ENCODE measurements at regions not wholly inside any gene's neighbourhood (a gene's known extent, or its start where the extent isn't known, plus 50 kb on each side); places are given as distances from the start of the nearest gene placed in this dataset.
"Not testable (repeated sequence)": the region's sequence is repeated elsewhere in the genome, so short reads cannot be mapped to it uniquely, and the experiment has no call there.

DNA sequence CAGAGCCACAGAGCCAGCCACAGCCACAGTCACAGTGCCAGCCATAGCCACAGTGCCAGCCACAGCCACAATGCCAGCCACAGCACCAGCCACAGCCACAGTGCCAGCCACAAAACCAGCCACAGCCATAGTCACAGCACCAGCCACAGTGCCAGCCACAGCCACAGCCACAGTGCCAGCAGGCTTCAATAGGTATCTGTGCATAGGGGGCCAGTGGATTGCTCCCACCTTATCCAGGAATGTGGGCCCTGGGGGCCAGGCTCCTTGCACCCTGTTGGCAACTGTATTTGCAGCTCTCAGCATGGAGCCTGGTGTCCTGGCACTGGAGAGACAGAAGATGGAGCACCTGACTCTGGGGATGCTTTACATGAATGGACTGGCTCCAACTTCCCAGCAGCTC, 111.7 kb upstream of the IRX2 start:
- no peak for TF ChIP-seq CTCF (IDR thresholded peaks at IDR 0.05; ENCODE audit: borderline replicate concordance, extremely low read depth, insufficient read depth)

DNA sequence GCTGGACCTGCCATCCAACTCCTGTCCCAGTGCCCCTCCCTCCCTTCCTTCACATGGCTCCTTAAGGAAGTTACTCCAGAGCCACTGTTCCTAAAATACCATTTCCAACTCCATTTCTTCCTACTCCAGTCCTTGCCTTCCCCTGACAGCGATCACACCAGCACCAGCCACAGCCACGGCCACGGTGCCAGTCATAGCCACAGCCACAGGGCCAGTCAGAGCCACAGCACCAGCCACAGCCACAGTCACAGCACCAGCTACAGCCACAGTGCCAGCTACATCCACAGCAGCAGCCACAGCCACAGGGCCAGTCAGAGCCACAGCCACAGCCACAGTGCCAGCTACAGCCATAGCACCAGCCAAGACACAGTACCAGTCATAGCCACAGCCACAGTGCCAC, 110.7 kb upstream of the IRX2 start:
- FAIRE-seq; H3K9me3 ChIP-seq (ENCODE audit: control insufficient read depth in 2 of 3, insufficient read depth in 1 of 3, low read length in 3 of 3); DNase-seq; H3K4me3 ChIP-seq (ENCODE audit: low read length in 3 of 3); H3K9ac ChIP-seq (ENCODE audit: low read length in 3 of 3); H3K36me3 ChIP-seq (ENCODE audit: control insufficient read depth in 2 of 3, insufficient read depth in 3 of 3, low read length in 3 of 3); H3K27ac ChIP-seq (ENCODE audit: low read depth in 2 of 2, low read length in 2 of 2); H3K4me1 ChIP-seq (ENCODE audit: control insufficient read depth in 2 of 3, insufficient read depth in 2 of 3, low read depth in 1 of 3, low read length in 3 of 3); intact Hi-C loops (cut with DNase I); H3K27me3 ChIP-seq (ENCODE audit: control insufficient read depth, insufficient read depth, low read length): not testable (repeated sequence)

More for the DNA sequence above, 111.7 kb upstream of the IRX2 start:
- Histone ChIP-seq H3K4me3 (ENCODE audit: low read length in 3 of 3) (no peak overlapping the region), H3K27ac (ENCODE audit: low read depth in 2 of 2, low read length in 2 of 2) (no peak overlapping the region), H3K9ac (ENCODE audit: low read length in 3 of 3) (no peak overlapping the region), H3K27me3 (ENCODE audit: control insufficient read depth, insufficient read depth, low read length) (no peaks in the 10 kb centered on the region), H3K9me3 (ENCODE audit: control insufficient read depth in 2 of 3, insufficient read depth in 1 of 3, low read length in 3 of 3) (no peaks in the 10 kb centered on the region), H3K4me1 (ENCODE audit: control insufficient read depth in 2 of 3, insufficient read depth in 2 of 3, low read depth in 1 of 3, low read length in 3 of 3) (no peaks in the 10 kb centered on the region), H3K36me3 (ENCODE audit: control insufficient read depth in 2 of 3, insufficient read depth in 3 of 3, low read length in 3 of 3) (no peaks in the 10 kb centered on the region)
- FAIRE-seq (no peak), DNase-seq (no peak)
- intact Hi-C loops (cut with DNase I), result no loop called here

DNA sequence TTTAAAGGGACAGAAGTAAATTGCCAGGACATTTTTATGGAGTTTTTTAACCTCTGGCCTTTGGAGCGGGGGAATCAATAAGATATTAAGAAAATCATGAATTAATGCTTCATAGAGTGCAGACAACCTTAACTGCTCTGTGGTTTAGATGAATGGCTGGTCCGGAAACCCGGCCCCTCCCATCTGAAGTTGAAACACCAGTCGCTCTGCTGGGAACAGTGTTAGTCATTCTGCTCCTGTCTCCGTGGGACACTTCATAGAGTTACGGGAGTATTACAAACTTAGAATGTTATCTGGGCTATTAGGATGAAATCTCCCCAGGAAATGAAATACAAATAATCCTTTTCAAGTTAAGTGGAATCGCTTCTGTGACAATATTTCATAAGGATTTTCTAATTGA, 110.1 kb upstream of the IRX2 start:
- Histone ChIP-seq H3K4me1 (ENCODE audit: control insufficient read depth in 2 of 3, insufficient read depth in 2 of 3, low read depth in 1 of 3, low read length in 3 of 3) (no peaks in the 10 kb centered on the region), H3K9ac (ENCODE audit: low read length in 3 of 3) (no peak overlapping the region), H3K27ac (ENCODE audit: low read depth in 2 of 2, low read length in 2 of 2) (no peak overlapping the region), H3K4me3 (ENCODE audit: low read length in 3 of 3) (no peak overlapping the region), H3K36me3 (ENCODE audit: control insufficient read depth in 2 of 3, insufficient read depth in 3 of 3, low read length in 3 of 3) (no peaks in the 10 kb centered on the region), H3K27me3 (ENCODE audit: control insufficient read depth, insufficient read depth, low read length) (no peaks in the 10 kb centered on the region), H3K9me3 (ENCODE audit: control insufficient read depth in 2 of 3, insufficient read depth in 1 of 3, low read length in 3 of 3) (no peaks in the 10 kb centered on the region)
- FAIRE-seq (no peak), DNase-seq (no peak)
- no peak for TF ChIP-seq CTCF (IDR thresholded peaks at IDR 0.05; ENCODE audit: borderline replicate concordance, extremely low read depth, insufficient read depth)
- intact Hi-C loops (cut with DNase I), result no loop called here

DNA sequence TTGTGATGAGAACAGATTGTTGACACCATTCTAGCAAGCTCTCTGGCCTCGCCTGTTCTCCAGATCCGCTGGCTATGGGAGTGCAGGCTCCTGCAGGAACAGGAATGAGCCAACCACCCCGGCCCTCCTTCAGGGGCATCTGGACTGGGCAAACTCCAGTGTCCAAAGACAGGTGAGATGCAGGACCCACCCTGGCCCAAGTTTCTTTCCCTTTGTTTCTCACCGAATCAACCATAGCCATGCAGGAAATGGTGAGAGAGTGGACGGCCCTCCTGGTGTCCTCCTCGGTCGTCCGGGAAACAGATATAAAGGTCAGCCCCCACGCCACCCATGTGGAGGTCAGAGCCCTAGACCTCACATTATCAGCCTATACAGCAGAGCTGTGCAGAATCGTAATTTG, 108.6 kb upstream of the IRX2 start:
- no peak overlapping the region for H3K9ac ChIP-seq (ENCODE audit: low read length in 3 of 3)
- H3K9me3 ChIP-seq (ENCODE audit: control insufficient read depth in 2 of 3, insufficient read depth in 1 of 3, low read length in 3 of 3), result no peaks in the 10 kb centered on the region
- intact Hi-C loops (cut with DNase I), result no loop called here
- H3K4me1 ChIP-seq (ENCODE audit: control insufficient read depth in 2 of 3, insufficient read depth in 2 of 3, low read depth in 1 of 3, low read length in 3 of 3), result no peaks in the 10 kb centered on the region
- DNase-seq (no peak), FAIRE-seq (no peak)
- no peak overlapping the region for H3K27ac ChIP-seq (ENCODE audit: low read depth in 2 of 2, low read length in 2 of 2)
- TF ChIP-seq CTCF (IDR thresholded peaks at IDR 0.05; ENCODE audit: borderline replicate concordance, extremely low read depth, insufficient read depth), result no peak
- H3K27me3 ChIP-seq (ENCODE audit: control insufficient read depth, insufficient read depth, low read length), result no peaks in the 10 kb centered on the region
- no peak overlapping the region for H3K4me3 ChIP-seq (ENCODE audit: low read length in 3 of 3)
- H3K36me3 ChIP-seq (ENCODE audit: control insufficient read depth in 2 of 3, insufficient read depth in 3 of 3, low read length in 3 of 3), result no peaks in the 10 kb centered on the region
